ENCODE measurements at regions not wholly inside any gene's neighbourhood (a gene's known extent, or its start where the extent isn't known, plus 50 kb on each side); places are given as distances from the start of the nearest gene placed in this dataset.
"Not testable (repeated sequence)": the region's sequence is repeated elsewhere in the genome, so short reads cannot be mapped to it uniquely, and the experiment has no call there.

DNA sequence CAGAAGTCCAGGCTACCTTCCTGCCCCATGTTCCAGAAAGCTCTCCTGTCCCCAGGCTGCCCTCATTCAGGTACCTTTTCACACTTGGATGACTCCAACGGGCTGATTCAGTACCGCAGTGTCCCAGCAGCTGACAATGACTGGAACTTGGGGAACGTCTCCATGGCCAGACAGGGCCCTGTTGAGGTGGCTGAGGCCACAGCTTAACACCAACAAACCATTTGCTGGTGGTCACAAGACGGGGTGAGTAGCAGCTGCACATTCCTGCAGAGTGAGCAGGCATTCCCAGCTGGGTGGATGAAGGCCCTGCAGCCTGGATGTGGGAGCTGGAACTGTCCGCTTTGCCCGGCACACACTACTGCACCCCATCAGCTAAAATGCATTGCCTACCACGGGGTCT, 4481.3 kb upstream of the TPTE start:
- H3K36me3 ChIP-seq (replicated peaks); in situ Hi-C loops (cut with MboI; ENCODE audit: low sequenced_read_pairs); H3K27me3 ChIP-seq (ENCODE audit: low read depth); H3K9me3 ChIP-seq; H3K4me3 ChIP-seq; DNase-seq (ENCODE audit: low spot score in 2 of 2); H3K4me1 ChIP-seq: not testable (repeated sequence)

DNA sequence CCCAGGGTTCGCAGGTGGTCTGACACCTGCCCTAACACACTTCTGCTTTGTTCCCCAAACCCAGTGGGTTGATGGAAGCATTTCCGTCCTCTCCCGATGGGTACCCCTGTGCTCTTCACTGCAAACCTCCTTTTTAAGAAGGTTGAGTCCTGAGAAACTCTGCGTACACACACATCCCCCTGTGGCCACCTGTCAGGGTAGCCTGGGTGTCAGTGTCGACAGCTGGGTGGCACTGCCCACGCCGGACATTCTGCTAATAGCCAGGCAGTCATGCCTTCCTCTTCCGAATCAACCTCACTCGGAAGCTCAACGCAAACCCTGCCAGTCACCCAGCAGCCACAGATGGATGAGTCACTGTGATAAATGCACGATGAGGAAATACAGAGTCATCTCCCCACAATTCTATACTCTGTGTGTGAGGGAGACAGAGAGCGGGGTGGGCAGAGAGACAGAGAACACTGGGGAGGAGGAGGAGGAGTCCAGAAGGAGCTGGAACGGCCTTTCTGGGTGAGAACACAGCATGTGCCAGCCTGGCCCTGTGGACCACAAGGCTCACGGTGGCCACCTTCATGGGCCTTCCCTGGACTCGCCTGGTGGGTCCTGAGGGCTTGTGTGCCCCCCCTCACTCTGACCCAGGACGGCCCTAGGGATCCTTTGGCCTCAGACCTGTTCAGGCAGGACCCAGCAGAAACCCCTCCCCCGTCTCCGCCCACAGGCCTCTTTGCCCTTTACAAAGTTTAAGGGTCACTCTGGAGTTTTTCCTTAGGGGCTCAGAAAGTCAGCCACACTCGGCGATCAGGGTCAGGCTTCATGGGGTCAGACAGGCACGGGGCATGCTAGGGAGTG, 4477.7 kb upstream of the TPTE start:
- H3K4me3 ChIP-seq; DNase-seq (ENCODE audit: low spot score in 2 of 2); H3K4me1 ChIP-seq; H3K27me3 ChIP-seq (ENCODE audit: low read depth); in situ Hi-C loops (cut with MboI; ENCODE audit: low sequenced_read_pairs); H3K9me3 ChIP-seq; H3K36me3 ChIP-seq (replicated peaks): not testable (repeated sequence)

DNA sequence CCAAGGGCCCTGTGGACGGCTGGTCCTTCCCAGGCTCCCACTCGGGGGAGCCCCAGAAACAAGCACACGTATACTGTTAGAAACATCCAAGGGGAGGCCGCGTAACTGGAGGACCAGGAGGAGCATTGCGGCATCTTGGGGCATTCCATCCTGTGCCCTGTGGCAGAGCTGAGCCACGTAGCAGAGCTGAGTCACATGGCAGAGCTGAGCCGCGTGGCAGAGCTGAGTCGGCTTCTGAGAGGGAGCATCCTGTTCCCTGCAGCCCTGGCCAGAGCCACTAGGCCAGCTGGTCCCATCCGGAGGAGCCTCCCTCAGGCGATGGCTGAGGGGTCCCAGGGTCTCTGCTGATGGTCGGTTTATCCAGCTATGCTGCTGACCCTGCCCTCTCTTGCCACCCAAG, 4476.7 kb upstream of the TPTE start:
- in situ Hi-C loops (cut with MboI; ENCODE audit: low sequenced_read_pairs); H3K27me3 ChIP-seq (ENCODE audit: low read depth); H3K4me1 ChIP-seq; DNase-seq (ENCODE audit: low spot score in 2 of 2); H3K4me3 ChIP-seq; H3K36me3 ChIP-seq (replicated peaks); H3K9me3 ChIP-seq: not testable (repeated sequence)

DNA sequence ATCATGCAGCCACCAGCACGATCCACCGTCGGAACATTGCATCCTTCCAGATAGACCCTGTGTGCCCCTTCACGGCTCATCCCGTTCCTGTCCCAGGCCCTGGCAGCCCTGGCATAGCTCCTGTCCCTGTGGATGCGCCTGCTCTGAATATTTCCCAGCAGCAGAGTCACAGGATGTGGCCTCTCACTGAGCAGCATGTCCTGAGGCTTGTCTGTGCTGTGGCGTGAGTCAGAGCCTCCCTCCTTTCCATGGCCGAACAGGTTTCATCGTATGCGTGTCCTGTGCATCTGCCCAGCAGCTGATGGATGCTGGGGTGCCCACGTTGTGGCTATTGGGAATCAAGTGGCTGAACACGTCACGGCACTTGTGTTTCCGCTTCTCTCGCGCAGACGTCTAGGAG, 4471.5 kb upstream of the TPTE start:
- in situ Hi-C loops (cut with MboI; ENCODE audit: low sequenced_read_pairs); H3K9me3 ChIP-seq; DNase-seq (ENCODE audit: low spot score in 2 of 2); H3K36me3 ChIP-seq (replicated peaks); H3K4me3 ChIP-seq; H3K27me3 ChIP-seq (ENCODE audit: low read depth); H3K4me1 ChIP-seq: not testable (repeated sequence)

DNA sequence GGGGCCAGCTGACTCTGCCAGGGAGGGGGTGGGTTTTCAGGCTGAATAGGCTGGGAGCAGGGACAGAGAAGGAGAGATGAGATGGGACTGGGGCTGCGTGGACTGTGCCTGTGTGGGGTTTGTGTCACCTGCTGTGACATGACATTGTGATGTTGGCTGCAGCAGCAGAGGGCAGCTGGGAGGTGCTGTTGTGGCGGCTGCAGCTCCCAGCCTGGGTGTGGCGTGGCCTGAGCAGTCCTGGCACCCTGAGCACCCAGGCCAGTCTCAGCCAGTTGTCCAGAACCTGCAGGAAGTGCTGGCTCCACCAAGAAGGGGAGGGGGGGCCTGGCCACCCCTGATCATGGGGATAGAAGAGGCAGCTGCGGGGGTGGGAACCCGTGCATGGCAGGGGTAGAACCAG, 4469.3 kb upstream of the TPTE start:
- H3K36me3 ChIP-seq (replicated peaks); H3K4me3 ChIP-seq; H3K27me3 ChIP-seq (ENCODE audit: low read depth); in situ Hi-C loops (cut with MboI; ENCODE audit: low sequenced_read_pairs); H3K9me3 ChIP-seq; H3K4me1 ChIP-seq; DNase-seq (ENCODE audit: low spot score in 2 of 2): not testable (repeated sequence)

DNA sequence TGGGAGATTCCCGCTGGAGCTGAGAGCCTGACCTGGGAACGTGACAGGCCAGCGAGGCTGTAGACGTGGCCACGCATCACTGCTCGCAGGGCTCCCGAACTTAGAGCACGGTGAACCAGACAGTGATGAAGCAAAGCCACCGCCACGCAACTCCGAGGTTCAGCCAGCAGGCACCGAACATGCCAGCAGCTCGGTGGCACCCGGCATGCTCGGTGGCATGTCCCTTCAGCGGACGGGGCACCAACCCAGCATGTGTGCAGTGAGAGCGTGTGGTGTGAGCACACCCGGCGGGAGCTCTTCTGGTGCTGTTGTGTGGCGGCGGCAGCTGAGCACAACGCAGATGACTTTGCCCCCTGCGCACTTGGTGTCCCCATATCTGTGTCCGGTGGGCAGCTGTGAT, 4468.2 kb upstream of the TPTE start:
- in situ Hi-C loops (cut with MboI; ENCODE audit: low sequenced_read_pairs); H3K4me1 ChIP-seq; H3K36me3 ChIP-seq (replicated peaks); H3K27me3 ChIP-seq (ENCODE audit: low read depth); DNase-seq (ENCODE audit: low spot score in 2 of 2); H3K4me3 ChIP-seq; H3K9me3 ChIP-seq: not testable (repeated sequence)

DNA sequence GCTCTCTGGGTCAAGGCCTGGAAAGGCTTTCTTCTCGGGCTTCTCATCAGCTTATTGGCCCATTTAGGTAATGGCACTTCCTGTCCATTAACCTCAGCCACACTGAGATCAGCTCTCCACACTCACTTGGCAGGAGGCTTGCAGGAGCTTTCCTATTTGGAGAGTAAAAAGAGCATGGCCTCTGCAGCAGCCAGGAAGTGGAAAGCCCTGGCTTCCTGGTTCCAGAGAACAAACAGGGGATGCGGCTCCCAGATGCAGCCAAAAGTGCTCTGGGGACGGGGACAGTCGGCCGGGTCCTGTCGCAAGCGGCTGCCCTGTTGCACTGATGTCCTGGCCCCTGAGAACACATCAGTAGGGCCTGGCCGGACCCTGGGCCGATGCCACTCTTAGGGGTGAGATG, 4462.4 kb upstream of the TPTE start:
- DNase-seq (ENCODE audit: low spot score in 2 of 2); H3K4me3 ChIP-seq; H3K9me3 ChIP-seq; H3K27me3 ChIP-seq (ENCODE audit: low read depth); H3K4me1 ChIP-seq; H3K36me3 ChIP-seq (replicated peaks); in situ Hi-C loops (cut with MboI; ENCODE audit: low sequenced_read_pairs): not testable (repeated sequence)

DNA sequence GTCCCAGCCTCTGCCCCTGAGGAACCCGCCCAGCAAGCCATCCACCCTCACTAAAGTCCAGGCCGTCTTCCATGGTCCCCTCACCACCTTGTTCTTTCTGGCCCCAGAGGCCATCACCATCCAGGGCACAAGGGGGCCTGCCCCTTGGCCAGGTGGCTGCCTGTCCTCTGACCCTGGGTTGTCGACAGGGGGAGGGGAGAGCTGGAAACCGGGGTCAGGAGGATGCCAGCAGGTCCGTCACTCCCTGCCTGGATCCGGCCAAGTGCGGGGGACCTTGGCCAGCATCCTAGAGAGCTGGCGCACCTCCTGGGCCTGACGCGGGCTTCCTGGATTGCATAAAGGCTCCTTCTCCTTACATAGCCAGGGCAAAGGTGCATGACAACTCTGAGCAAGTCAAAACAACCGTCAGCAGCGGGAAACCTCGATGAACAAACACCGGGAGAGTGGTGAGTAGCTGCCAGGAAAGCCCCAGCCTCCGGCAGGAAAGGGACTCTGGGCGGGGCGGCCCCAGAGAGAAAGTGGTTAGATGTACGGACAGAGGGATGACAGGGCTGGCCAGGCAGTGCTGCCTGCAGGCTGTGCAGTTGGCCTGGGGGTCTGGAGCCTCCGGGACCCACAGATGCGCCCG, 4461.2 kb upstream of the TPTE start:
- H3K27me3 ChIP-seq (ENCODE audit: low read depth); DNase-seq (ENCODE audit: low spot score in 2 of 2); in situ Hi-C loops (cut with MboI; ENCODE audit: low sequenced_read_pairs): not testable (repeated sequence)

DNA sequence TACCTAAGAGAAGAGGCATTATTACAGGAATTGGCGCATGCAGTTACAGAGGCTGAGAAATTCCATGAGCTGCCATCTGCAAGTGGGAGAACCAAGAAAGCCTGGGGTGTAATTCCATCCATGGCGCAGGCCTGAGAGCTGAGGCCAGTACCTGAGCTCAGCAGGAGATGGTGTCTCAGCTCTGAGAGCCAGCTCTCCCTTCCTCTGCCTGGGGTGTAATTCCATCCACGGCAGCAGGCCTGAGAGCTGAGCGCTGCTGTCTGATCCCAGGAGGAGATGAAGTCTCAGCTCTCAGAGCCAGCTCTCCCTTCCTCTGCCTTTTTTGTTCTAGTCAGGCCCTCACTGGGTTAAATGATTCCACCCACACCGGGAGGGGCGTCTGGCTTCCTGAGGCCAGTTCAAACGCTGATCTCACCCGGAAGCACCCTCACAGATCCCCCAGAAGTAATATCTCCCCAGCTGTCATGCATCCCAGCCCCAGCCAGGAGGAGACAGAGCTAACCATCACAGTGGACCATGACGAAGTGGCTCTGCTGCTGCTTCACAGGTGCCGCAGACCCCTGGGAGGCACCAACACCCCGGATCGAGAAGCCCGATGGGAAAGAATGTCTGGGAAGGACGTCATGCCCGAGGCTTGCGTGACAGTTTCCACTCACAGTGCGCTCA, 4454.9 kb upstream of the TPTE start:
- in situ Hi-C loops (cut with MboI; ENCODE audit: low sequenced_read_pairs); H3K4me3 ChIP-seq; DNase-seq (ENCODE audit: low spot score in 2 of 2); H3K36me3 ChIP-seq (replicated peaks); H3K9me3 ChIP-seq; H3K4me1 ChIP-seq; H3K27me3 ChIP-seq (ENCODE audit: low read depth): not testable (repeated sequence)

More for the DNA sequence above, 4461.2 kb upstream of the TPTE start:
- not testable (repeated sequence) for H3K4me3 ChIP-seq; H3K4me1 ChIP-seq; H3K9me3 ChIP-seq; H3K36me3 ChIP-seq (replicated peaks)

DNA sequence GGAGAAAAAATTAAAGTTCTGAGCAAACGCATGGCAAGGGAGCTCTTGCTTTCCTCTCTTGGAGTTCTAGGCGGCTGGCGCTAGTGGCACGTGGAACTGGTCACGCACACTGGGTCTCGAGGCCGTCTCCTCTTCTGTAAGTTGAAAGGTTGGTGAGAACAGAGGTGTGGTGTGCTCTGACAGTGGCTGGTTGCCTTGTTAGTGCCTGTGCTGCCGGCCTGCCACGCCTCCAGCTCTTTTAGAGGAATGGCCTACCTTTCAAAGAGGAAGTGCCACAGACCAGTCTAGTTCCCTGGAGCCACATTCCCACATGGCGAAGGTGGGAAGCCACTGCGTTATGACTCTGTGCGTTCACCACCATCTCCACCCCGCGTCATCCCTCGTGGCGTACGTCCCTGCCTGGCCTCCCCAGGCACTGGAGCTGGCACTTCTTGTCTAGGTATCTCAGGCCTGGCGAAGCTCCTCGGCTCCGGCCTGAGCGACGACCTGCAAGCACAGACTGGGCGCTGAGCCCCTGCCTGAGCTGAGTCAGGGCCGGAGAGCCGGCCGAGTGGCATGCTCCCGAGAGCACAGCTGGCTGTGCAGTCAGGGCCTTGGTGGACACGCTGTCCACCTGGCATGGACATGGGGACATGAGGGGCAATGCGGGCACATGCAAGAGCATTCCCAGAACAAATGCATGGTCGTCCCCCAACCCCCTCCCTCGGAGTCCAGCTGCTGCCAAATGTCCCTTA, 4453.1 kb upstream of the TPTE start:
- H3K36me3 ChIP-seq (replicated peaks); H3K4me3 ChIP-seq; in situ Hi-C loops (cut with MboI; ENCODE audit: low sequenced_read_pairs); H3K4me1 ChIP-seq; H3K9me3 ChIP-seq; H3K27me3 ChIP-seq (ENCODE audit: low read depth); DNase-seq (ENCODE audit: low spot score in 2 of 2): not testable (repeated sequence)

DNA sequence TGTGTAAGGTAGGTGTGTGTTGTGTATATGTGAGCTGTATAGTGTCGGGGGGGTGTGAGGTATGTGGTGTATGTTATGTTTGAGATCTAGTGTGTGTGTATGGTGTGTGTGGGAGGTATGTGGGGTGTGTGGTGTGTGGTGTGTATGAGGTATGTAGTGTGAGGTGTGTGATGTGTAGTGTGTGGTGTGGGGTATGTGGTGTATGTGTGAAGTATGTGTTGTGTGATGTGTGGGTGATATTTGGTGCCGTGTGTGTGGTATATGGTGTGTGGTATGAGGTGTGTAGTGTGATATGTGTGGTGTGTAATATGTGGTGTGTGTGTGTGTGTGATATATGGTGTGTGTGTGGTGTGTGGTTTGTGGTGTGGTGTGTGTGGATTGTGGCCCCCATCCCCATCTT, 4451.2 kb upstream of the TPTE start:
- DNase-seq (ENCODE audit: low spot score in 2 of 2); H3K4me1 ChIP-seq; H3K27me3 ChIP-seq (ENCODE audit: low read depth); in situ Hi-C loops (cut with MboI; ENCODE audit: low sequenced_read_pairs); H3K4me3 ChIP-seq; H3K36me3 ChIP-seq (replicated peaks); H3K9me3 ChIP-seq: not testable (repeated sequence)

DNA sequence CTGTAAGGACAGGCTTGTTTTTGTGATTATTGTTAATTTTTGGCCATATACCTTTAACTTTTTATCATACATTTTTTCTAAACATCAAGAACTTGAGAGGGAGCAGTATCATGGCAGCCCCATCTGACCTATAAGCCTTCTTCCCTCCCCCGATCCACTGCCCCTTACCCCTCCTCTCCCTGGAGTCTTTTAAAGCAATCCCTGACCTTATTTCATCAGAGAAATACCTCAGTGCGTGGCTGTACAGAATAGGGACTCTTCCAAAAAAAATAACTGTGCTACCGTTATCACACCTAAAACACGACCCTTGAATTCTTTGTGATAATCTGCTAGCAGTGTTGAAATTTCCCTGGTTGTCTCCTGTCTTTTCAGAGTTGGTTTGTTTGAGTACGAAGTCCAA, 4448.7 kb upstream of the TPTE start:
- H3K4me3 ChIP-seq; DNase-seq (ENCODE audit: low spot score in 2 of 2); H3K9me3 ChIP-seq; H3K27me3 ChIP-seq (ENCODE audit: low read depth); H3K36me3 ChIP-seq (replicated peaks); in situ Hi-C loops (cut with MboI; ENCODE audit: low sequenced_read_pairs); H3K4me1 ChIP-seq: not testable (repeated sequence)

DNA sequence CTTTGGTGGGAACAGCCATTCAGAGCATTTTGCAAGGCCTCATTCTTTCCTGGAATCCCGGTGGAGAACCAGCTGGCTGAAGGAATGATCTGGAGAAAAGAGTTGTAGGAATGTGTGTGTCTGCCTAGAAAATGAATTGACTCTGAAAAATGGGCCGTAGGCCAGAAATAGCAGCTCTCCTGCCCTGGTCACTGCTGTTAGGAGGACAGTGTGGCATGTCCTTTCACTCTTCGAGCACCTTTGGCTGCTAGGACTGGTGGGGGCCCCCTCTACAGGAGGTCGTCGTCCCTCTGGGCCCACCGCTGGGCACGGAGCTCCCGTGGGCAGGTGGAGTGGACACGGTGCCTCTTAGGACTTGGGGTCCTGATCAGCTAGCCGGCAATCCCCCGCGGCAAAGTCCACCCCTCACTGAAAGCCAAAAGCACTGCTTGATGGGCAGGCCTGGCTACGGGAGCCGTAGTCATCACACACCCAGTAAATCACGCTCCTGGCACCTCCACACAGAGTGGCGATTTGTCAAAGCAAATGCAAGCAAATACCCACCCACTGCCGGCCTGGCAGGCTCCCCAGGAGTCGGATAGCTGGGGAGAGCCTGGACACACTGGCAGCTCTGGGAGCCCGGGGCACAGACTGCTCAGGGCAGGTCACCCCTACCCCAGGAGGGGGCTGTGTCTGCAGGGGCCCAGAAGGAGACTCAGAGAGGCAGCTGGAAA, 4447.2 kb upstream of the TPTE start:
- in situ Hi-C loops (cut with MboI; ENCODE audit: low sequenced_read_pairs); H3K27me3 ChIP-seq (ENCODE audit: low read depth); DNase-seq (ENCODE audit: low spot score in 2 of 2); H3K4me3 ChIP-seq; H3K36me3 ChIP-seq (replicated peaks); H3K4me1 ChIP-seq; H3K9me3 ChIP-seq: not testable (repeated sequence)
